Mesenchymal stem cell (in vitro differentiated cells and primary cell): ENCODE measurements at regions not wholly inside any gene's neighbourhood (a gene's known extent, or its start where the extent isn't known, plus 50 kb on each side); places are given as distances from the start of the nearest gene placed in this dataset.

Source experiments
- DNase-seq: peaks from one replicate; pipeline ENCODE4 v3.0.0-alpha.2; 2013
- H2AFZ ChIP-seq: one replicate; pipeline ENCODE4 v1.6.1; 2013; ENCODE audit warnings: low read depth, mild to moderate bottlenecking, control low read depth, inconsistent platforms, low read length, moderate library complexity
- H2AK5ac ChIP-seq: 2 replicates; pipeline ENCODE4 v1.6.1; 2013; ENCODE audit warnings: low read length, moderate library complexity, mild to moderate bottlenecking, inconsistent platforms; ENCODE audit not compliant: severe bottlenecking
- H2BK120ac ChIP-seq: one replicate; pipeline ENCODE4 v1.6.1; 2013; ENCODE audit warnings: low read depth, mild to moderate bottlenecking, inconsistent platforms, low read length, moderate library complexity
- H2BK12ac ChIP-seq, 2 experiments: one replicate each; pipeline ENCODE4 v1.6.1; 2013; ENCODE audit warnings: inconsistent platforms in 2 of 2, low read length in 2 of 2, mild to moderate bottlenecking in 2 of 2, moderate library complexity in 2 of 2, control low read depth in 1 of 2
- H2BK15ac ChIP-seq: one replicate; pipeline ENCODE4 v1.6.1; 2013; ENCODE audit warnings: mild to moderate bottlenecking, low read depth, inconsistent platforms; ENCODE audit not compliant: poor library complexity, severe bottlenecking
- H2BK5ac ChIP-seq: 2 replicates; pipeline ENCODE4 v1.6.1; 2013; ENCODE audit warnings: low read depth, mild to moderate bottlenecking, low read length, control low read depth, inconsistent platforms; ENCODE audit not compliant: poor library complexity, severe bottlenecking
- H3K14ac ChIP-seq, 2 experiments: one replicate each; pipeline ENCODE4 v1.6.1; 2013; ENCODE audit warnings: inconsistent platforms in 2 of 2, low read length in 2 of 2, control low read depth in 1 of 2, mild to moderate bottlenecking in 1 of 2, moderate library complexity in 1 of 2
- H3K18ac ChIP-seq, 2 experiments: one replicate each; pipeline ENCODE4 v1.6.1; 2013; ENCODE audit warnings: inconsistent platforms in 2 of 2, low read length in 2 of 2, control low read depth in 1 of 2, low read depth in 1 of 2, mild to moderate bottlenecking in 1 of 2
- H3K23ac ChIP-seq, 2 experiments: one replicate each; pipeline ENCODE4 v1.6.1; 2013; ENCODE audit warnings: inconsistent platforms in 2 of 2, low read length in 2 of 2, mild to moderate bottlenecking in 2 of 2, moderate library complexity in 2 of 2, control low read depth in 1 of 2
- H3K27ac ChIP-seq: 2 replicates; pipeline ENCODE4 v1.5.1; 2013; ENCODE audit warnings: mild to moderate bottlenecking, moderate library complexity, low read length, control low read depth, inconsistent platforms; ENCODE audit not compliant: poor library complexity, severe bottlenecking
- H3K27me3 ChIP-seq, 2 experiments: 2 replicates each; pipeline versions ENCODE4 v1.6.1 to v1.7.0; 2013; ENCODE audit warnings: low read length in 2 of 2, mild to moderate bottlenecking in 2 of 2, moderate library complexity in 2 of 2, control low read depth in 1 of 2, inconsistent platforms in 1 of 2; ENCODE audit not compliant: control insufficient read depth in 1 of 2, insufficient read depth in 1 of 2
- H3K36me3 ChIP-seq, 2 experiments: 2 replicates each; pipeline versions ENCODE4 v1.6.1 to v1.7.0; 2013; ENCODE audit warnings: low read length in 2 of 2, control low read depth in 1 of 2, inconsistent platforms in 1 of 2, low read depth in 1 of 2, mild to moderate bottlenecking in 1 of 2; ENCODE audit not compliant: insufficient read depth in 2 of 2, control insufficient read depth in 1 of 2
- H3K4ac ChIP-seq, 2 experiments: one replicate each; pipeline ENCODE4 v1.6.1; 2013; ENCODE audit warnings: inconsistent platforms in 2 of 2, low read length in 2 of 2, mild to moderate bottlenecking in 2 of 2, moderate library complexity in 2 of 2, control low read depth in 1 of 2, low read depth in 1 of 2
- H3K4me1 ChIP-seq: 2 replicates; pipeline ENCODE4 v1.6.1; 2013; ENCODE audit warnings: low read depth, low read length, control low read depth; ENCODE audit not compliant: control insufficient read depth, insufficient read depth
- H3K4me2 ChIP-seq: 2 replicates; pipeline ENCODE4 v1.6.1; 2013; ENCODE audit warnings: low read length, mild to moderate bottlenecking, inconsistent platforms; ENCODE audit not compliant: poor library complexity, severe bottlenecking
- H3K4me3 ChIP-seq, 2 experiments: 2 replicates each; pipeline versions ENCODE4 v1.5.1 to v1.7.0; 2013; ENCODE audit warnings: low read length in 2 of 2, mild to moderate bottlenecking in 2 of 2, control low read depth in 1 of 2, low read depth in 1 of 2; ENCODE audit not compliant: insufficient read depth in 1 of 2
- H3K79me1 ChIP-seq: replicated peaks from 2 replicates; pipeline ENCODE4 v1.6.1; 2013; ENCODE audit warnings: mild to moderate bottlenecking, control low read depth, low read length, inconsistent platforms; ENCODE audit not compliant: poor library complexity, severe bottlenecking
- H3K9ac ChIP-seq: 2 replicates; pipeline ENCODE4 v1.7.0; 2013; ENCODE audit warnings: mild to moderate bottlenecking, low read length, moderate library complexity
- H3K9me3 ChIP-seq: 2 replicates; pipeline ENCODE4 v1.7.0; 2013; ENCODE audit warnings: mild to moderate bottlenecking, low read length; ENCODE audit not compliant: control insufficient read depth
- H4K8ac ChIP-seq: one replicate; pipeline ENCODE4 v1.6.1; 2013; ENCODE audit warnings: inconsistent platforms, mild to moderate bottlenecking, low read length, moderate library complexity
- H4K91ac ChIP-seq: one replicate; pipeline ENCODE4 v1.6.1; 2013; ENCODE audit warnings: mild to moderate bottlenecking, low read length, inconsistent platforms
- WGBS: methylation state at CpG from one replicate; pipeline ENCODE4 v1.1.7; 2013; ENCODE audit warnings: mixed read lengths; 5-methylcytosine and 5-hydroxymethylcytosine counted together

GRCh38 chr9:73613092-73613701, 461.5 kb downstream of the ANXA1 start:
- 50% methylated on average over 2 of the region's 4 CpGs for WGBS
- H3K4me3 ChIP-seq: no peak overlapping the region
- peak; percentile 88 for DNase-seq
- no peak overlapping the region for H3K9ac ChIP-seq
- no peak overlapping the region for H2AFZ ChIP-seq
- no peak overlapping the region for H3K4me2 ChIP-seq
- H3K14ac ChIP-seq: no peak overlapping the region
- no peak overlapping the region for H3K18ac ChIP-seq
- no peaks in the 10 kb centered on the region for H3K36me3 ChIP-seq
- no peaks in the 10 kb centered on the region for H3K4me1 ChIP-seq
- H3K9me3 ChIP-seq: no peaks in the 10 kb centered on the region
- no peak overlapping the region for H2AK5ac ChIP-seq
- H3K27ac ChIP-seq: no peak overlapping the region
- H2BK15ac ChIP-seq: no peak overlapping the region
- no peak overlapping the region for H2BK5ac ChIP-seq
- no peak overlapping the region for H4K91ac ChIP-seq
- no peaks in the 10 kb centered on the region for H3K79me1 ChIP-seq
- no peak overlapping the region for H2BK120ac ChIP-seq
- no peak overlapping the region for H2BK12ac ChIP-seq
- no peak overlapping the region for H4K8ac ChIP-seq
- H3K27me3 ChIP-seq: peaks cover 0 to 4% of the 10 kb centered on the region in 2 experiments
- no peak overlapping the region for H3K23ac ChIP-seq
- H3K4ac ChIP-seq: no peak overlapping the region

GRCh38 chr9:73615557-73615956, 463.9 kb downstream of the ANXA1 start:
- Histone ChIP-seq H2AFZ (no peak overlapping the region), H3K36me3 (no peaks in the 10 kb centered on the region), H3K23ac (no peak overlapping the region), H3K9ac (no peak overlapping the region), H2AK5ac (no peak overlapping the region), H3K4me3 (no peak overlapping the region), H3K27ac (no peak overlapping the region), H3K4ac (no peak overlapping the region), H3K18ac (no peak overlapping the region), H3K79me1 (no peaks in the 10 kb centered on the region), H2BK120ac (no peak overlapping the region), H2BK15ac (no peak overlapping the region), H3K4me1 (no peaks in the 10 kb centered on the region), H2BK5ac (no peak overlapping the region), H3K9me3 (no peaks in the 10 kb centered on the region), H3K14ac (no peak overlapping the region), H3K27me3 (peaks cover 0 to 4% of the 10 kb centered on the region in 2 experiments), H3K4me2 (no peak overlapping the region), H4K91ac (no peak overlapping the region), H2BK12ac (no peak overlapping the region), H4K8ac (no peak overlapping the region)
- no peak for DNase-seq

GRCh38 chr9:73617586-73617985, 465.9 kb downstream of the ANXA1 start:
- H2AK5ac ChIP-seq: no peak overlapping the region
- H2BK15ac ChIP-seq: no peak overlapping the region
- WGBS: 80% methylated on average over 3 of the region's 4 CpGs
- H3K9me3 ChIP-seq: peaks cover 5% of the 10 kb centered on the region
- no peaks in the 10 kb centered on the region for H3K36me3 ChIP-seq
- H2BK5ac ChIP-seq: no peak overlapping the region
- H3K14ac ChIP-seq: no peak overlapping the region
- H4K91ac ChIP-seq: no peak overlapping the region
- no peak for DNase-seq
- no peak overlapping the region for H3K4me3 ChIP-seq
- H3K9ac ChIP-seq: no peak overlapping the region
- no peak overlapping the region for H4K8ac ChIP-seq
- H2BK120ac ChIP-seq: no peak overlapping the region
- H3K4me2 ChIP-seq: no peak overlapping the region
- H3K4ac ChIP-seq: no peak overlapping the region
- H3K27me3 ChIP-seq: peaks cover 0 to 4% of the 10 kb centered on the region in 2 experiments
- no peaks in the 10 kb centered on the region for H3K4me1 ChIP-seq
- H3K79me1 ChIP-seq: no peaks in the 10 kb centered on the region
- H2AFZ ChIP-seq: no peak overlapping the region
- H2BK12ac ChIP-seq: no peak overlapping the region
- H3K18ac ChIP-seq: no peak overlapping the region
- no peak overlapping the region for H3K27ac ChIP-seq
- no peak overlapping the region for H3K23ac ChIP-seq

GRCh38 chr9:73640971-73641370, 489.3 kb downstream of the ANXA1 start:
- Histone ChIP-seq H3K18ac (no peak overlapping the region), H3K79me1 (no peaks in the 10 kb centered on the region), H3K23ac (no peak overlapping the region), H4K8ac (no peak overlapping the region), H3K27ac (no peak overlapping the region), H3K4me1 (no peaks in the 10 kb centered on the region), H3K9ac (no peak overlapping the region), H2AK5ac (no peak overlapping the region), H3K36me3 (no peaks in the 10 kb centered on the region), H2BK15ac (no peak overlapping the region), H3K14ac (no peak overlapping the region), H3K4me3 (no peak overlapping the region), H2BK5ac (no peak overlapping the region), H2BK120ac (no peak overlapping the region), H3K4me2 (no peak overlapping the region), H2BK12ac (no peak overlapping the region), H3K27me3 (no peaks in the 10 kb centered on the region), H2AFZ (no peak overlapping the region), H3K4ac (no peak overlapping the region), H3K9me3 (no peaks in the 10 kb centered on the region), H4K91ac (no peak overlapping the region)
- no peak for DNase-seq
- WGBS: 100% methylated on average over 1 of the region's 1 CpG
